ENCODE measurements at regions not wholly inside any gene's neighbourhood (a gene's known extent, or its start where the extent isn't known, plus 50 kb on each side); places are given as distances from the start of the nearest gene placed in this dataset.

GRCh38 chr7:13352677-13353076 lies 636.8 kb downstream of the ETV1 start:
- TF ChIP-seq CTCF (conservative IDR thresholded peaks at IDR 0.05; ENCODE audit: low read length) = no peak
- no peak for TF ChIP-seq EZH2phosphoT487 (IDR thresholded peaks at IDR 0.05; ENCODE audit: borderline replicate concordance, low read depth, low read length)

Data from OCI-LY7 (cell line).